H1 (cell line): ENCODE measurements at regions not wholly inside any gene's neighbourhood (a gene's known extent, or its start where the extent isn't known, plus 50 kb on each side); places are given as distances from the start of the nearest gene placed in this dataset.

Experiments
- CTCF ChIA-PET: fragments of 300-600 bp; sonication (Branson Sonifier 250); formaldehyde crosslinking; loops from one replicate; lab custom pipeline; 2021; ENCODE audit not compliant: partially characterized antibody; lab: Charles Lee
- POLR2A ChIA-PET: fragments of 300-600 bp; sonication (Branson Sonifier 250); formaldehyde crosslinking; loops from one replicate; lab custom pipeline; 2021; ENCODE audit warnings: inconsistent platforms; ENCODE audit not compliant: partially characterized antibody; lab: Charles Lee
- DNase-seq, 2 experiments: peaks; one replicate each; pipeline versions ENCODE4 v3.0.0 to v3.0.0-alpha.2; 2010 to 2022; ENCODE audit warnings: low spot score in 2 of 2, low read depth in 1 of 2, mixed read lengths in 1 of 2
- FAIRE-seq: peaks from 2 replicates; lab custom pipeline; 2011; peaks lifted over from hg19 to GRCh38; lab: Jason Lieb, UNC
- H2AFZ ChIP-seq: 2 replicates; pipeline ENCODE4 v1.8.1; 2012; ENCODE audit warnings: low read length, inconsistent platforms
- H2AK5ac ChIP-seq: 2 replicates; pipeline ENCODE4 v1.6.1; 2013; ENCODE audit warnings: low read depth, low read length
- H2BK120ac ChIP-seq: replicated peaks from 2 replicates; pipeline ENCODE3; 2013; ENCODE audit warnings: low read depth, low read length, inconsistent platforms
- H2BK12ac ChIP-seq: 2 replicates; pipeline ENCODE4 v1.6.1; 2013; ENCODE audit warnings: low read depth, low read length
- H2BK15ac ChIP-seq: 2 replicates; pipeline ENCODE4 v1.6.1; 2013; ENCODE audit warnings: low read length
- H2BK20ac ChIP-seq: 2 replicates; pipeline ENCODE4 v1.6.1; 2013; ENCODE audit warnings: low read length
- H2BK5ac ChIP-seq: 2 replicates; pipeline ENCODE4 v1.6.1; 2013; ENCODE audit warnings: low read depth, low read length
- H3K14ac ChIP-seq: 2 replicates; pipeline ENCODE4 v1.6.1; 2013; ENCODE audit warnings: inconsistent platforms; ENCODE audit not compliant: insufficient read length
- H3K18ac ChIP-seq: 2 replicates; pipeline ENCODE4 v1.6.1; 2013; ENCODE audit warnings: low read length; ENCODE audit errors: extremely low read depth
- H3K23ac ChIP-seq: 2 replicates; pipeline ENCODE4 v1.6.1; 2013; ENCODE audit warnings: inconsistent platforms; ENCODE audit not compliant: insufficient read length
- H3K23me2 ChIP-seq: 2 replicates; pipeline ENCODE4 v1.6.1; 2013; ENCODE audit warnings: low read depth, low read length
- H3K27ac ChIP-seq: 2 replicates; pipeline ENCODE4 v1.6.1; 2011; ENCODE audit warnings: low read depth, low read length, inconsistent platforms
- H3K27me3 ChIP-seq, 4 experiments: replicated peaks in 1 of 4; 1 replicate in 1 of 4; 2 replicates in 3 of 4; pipeline versions ENCODE4 v1.6.1 to v1.8.1; 2011 to 2013; ENCODE audit warnings: low read length in 3 of 4, mild to moderate bottlenecking in 3 of 4, inconsistent platforms in 2 of 4, mixed read lengths in 2 of 4, moderate library complexity in 1 of 4; ENCODE audit not compliant: control insufficient read depth in 3 of 4, insufficient read depth in 3 of 4; ENCODE audit errors: extremely low read depth in 1 of 4
- H3K36me3 ChIP-seq, 4 experiments: 2 replicates each; pipeline versions ENCODE4 v1.6.1 to v1.8.1; 2011 to 2013; ENCODE audit warnings: mild to moderate bottlenecking in 4 of 4, low read length in 3 of 4, moderate library complexity in 2 of 4, control low read depth in 1 of 4, inconsistent platforms in 1 of 4; ENCODE audit not compliant: insufficient read depth in 4 of 4, control insufficient read depth in 2 of 4
- H3K4ac ChIP-seq: replicated peaks from 2 replicates; pipeline ENCODE3; 2013; ENCODE audit warnings: low read length, low read depth, mixed read lengths, inconsistent platforms; ENCODE audit not compliant: insufficient read length
- H3K4me1 ChIP-seq, 4 experiments: replicated peaks in 1 of 4; 1 replicate in 1 of 4; 2 replicates in 3 of 4; pipeline versions ENCODE4 v1.6.1 to v1.8.1; 2011 to 2013; ENCODE audit warnings: low read length in 3 of 4, inconsistent platforms in 2 of 4, mixed read lengths in 1 of 4; ENCODE audit not compliant: insufficient read depth in 4 of 4, control insufficient read depth in 3 of 4
- H3K4me2 ChIP-seq, 2 experiments: 2 replicates each; pipeline versions ENCODE4 v1.6.1 to v1.8.1; 2011 to 2013; ENCODE audit warnings: low read depth in 2 of 2, low read length in 2 of 2, control low read depth in 1 of 2, inconsistent platforms in 1 of 2, mild to moderate bottlenecking in 1 of 2; ENCODE audit not compliant: insufficient read depth in 1 of 2
- H3K4me3 ChIP-seq, 4 experiments: fragments of 200-600, 300-600 bp in 1 of 4; sonication (generic), shearing (Covaris generic), sonication (Bioruptor Twin) in 1 of 4; 2 replicates each; pipeline versions ENCODE4 v1.5.1 to v1.8.1; 2011 to 2016; ENCODE audit warnings: low read length in 4 of 4, low read depth in 3 of 4, control low read depth in 2 of 4, inconsistent platforms in 2 of 4, mild to moderate bottlenecking in 2 of 4, mixed read lengths in 1 of 4, moderate library complexity in 1 of 4; ENCODE audit not compliant: insufficient read depth in 2 of 4; ENCODE audit errors: extremely low read depth in 1 of 4
- H3K56ac ChIP-seq: replicated peaks from 2 replicates; pipeline ENCODE3; 2013; ENCODE audit warnings: low read depth, mild to moderate bottlenecking, mixed read lengths, low read length, inconsistent platforms; ENCODE audit not compliant: insufficient read length
- H3K79me1 ChIP-seq: 2 replicates; pipeline ENCODE4 v1.6.1; 2013; ENCODE audit warnings: low read depth, low read length, control low read depth
- H3K79me2 ChIP-seq, 2 experiments: 2 replicates each; pipeline versions ENCODE4 v1.6.1 to v1.8.1; 2012 to 2013; ENCODE audit warnings: low read length in 2 of 2, mild to moderate bottlenecking in 2 of 2, inconsistent platforms in 1 of 2; ENCODE audit not compliant: insufficient read depth in 2 of 2, control insufficient read depth in 1 of 2
- H3K9ac ChIP-seq, 4 experiments: replicated peaks in 1 of 4; 1 replicate in 1 of 4; 2 replicates in 3 of 4; pipeline versions ENCODE4 v1.6.1 to v1.8.1; 2011 to 2013; ENCODE audit warnings: low read depth in 3 of 4, low read length in 3 of 4, control low read depth in 2 of 4, mild to moderate bottlenecking in 2 of 4, moderate library complexity in 2 of 4, inconsistent platforms in 1 of 4; ENCODE audit errors: extremely low read depth in 1 of 4
- H3K9me3 ChIP-seq, 2 experiments: 2 replicates each; pipeline versions ENCODE4 v1.6.1 to v1.8.1; 2012 to 2013; ENCODE audit warnings: mild to moderate bottlenecking in 2 of 2, moderate library complexity in 2 of 2, control low read depth in 1 of 2, inconsistent platforms in 1 of 2, low read depth in 1 of 2, low read length in 1 of 2, mixed read lengths in 1 of 2; ENCODE audit not compliant: insufficient read depth in 2 of 2
- H4K20me1 ChIP-seq, 2 experiments: replicated peaks in 1 of 2; 2 replicates each; pipeline versions ENCODE3 to v1.8.1; 2011 to 2013; ENCODE audit warnings: inconsistent platforms in 2 of 2, low read length in 2 of 2, mild to moderate bottlenecking in 1 of 2; ENCODE audit not compliant: insufficient read depth in 2 of 2, control insufficient read depth in 1 of 2
- H4K5ac ChIP-seq: 2 replicates; pipeline ENCODE4 v1.6.1; 2013; ENCODE audit warnings: low read length, low read depth, mixed read lengths, inconsistent platforms; ENCODE audit not compliant: insufficient read length
- H4K8ac ChIP-seq: 2 replicates; pipeline ENCODE4 v1.8.0; 2013; ENCODE audit warnings: mild to moderate bottlenecking, moderate library complexity, low read length, inconsistent platforms; ENCODE audit not compliant: insufficient read depth; ENCODE audit errors: extremely low read depth
- H4K91ac ChIP-seq: replicated peaks from 2 replicates; pipeline ENCODE3; 2013; ENCODE audit warnings: low read length, mixed read lengths, inconsistent platforms; ENCODE audit not compliant: insufficient read length
- WGBS, 2 experiments: shearing (Covaris generic) in 1 of 2; methylation state at CpG; one replicate each; pipeline versions ENCODE4 v1.1.6 to v1.1.7; 2013 to 2015; ENCODE audit warnings: low lambda C conversion rate in 2 of 2, mixed read lengths in 2 of 2, inconsistent platforms in 1 of 2, low coverage in 1 of 2, missing lambda C conversion rate in 1 of 2; ENCODE audit not compliant: insufficient replicate concordance in 2 of 2, insufficient coverage in 1 of 2, insufficient read length in 1 of 2; ENCODE audit errors: extremely low coverage in 1 of 2, missing lambda C conversion rate in 1 of 2; 5-methylcytosine and 5-hydroxymethylcytosine counted together
- TF ChIP-seq, protein P1 (sequence below): IDR thresholded peaks from 2 replicates; pipeline ENCODE4 v1.6.1; 2011; ENCODE audit warnings: low read length, improper control_type of control experiment
- TF ChIP-seq, protein P2 (sequence below): IDR thresholded peaks from 2 replicates; pipeline ENCODE4 v1.6.1; 2012; ENCODE audit warnings: inconsistent platforms

DNA sequence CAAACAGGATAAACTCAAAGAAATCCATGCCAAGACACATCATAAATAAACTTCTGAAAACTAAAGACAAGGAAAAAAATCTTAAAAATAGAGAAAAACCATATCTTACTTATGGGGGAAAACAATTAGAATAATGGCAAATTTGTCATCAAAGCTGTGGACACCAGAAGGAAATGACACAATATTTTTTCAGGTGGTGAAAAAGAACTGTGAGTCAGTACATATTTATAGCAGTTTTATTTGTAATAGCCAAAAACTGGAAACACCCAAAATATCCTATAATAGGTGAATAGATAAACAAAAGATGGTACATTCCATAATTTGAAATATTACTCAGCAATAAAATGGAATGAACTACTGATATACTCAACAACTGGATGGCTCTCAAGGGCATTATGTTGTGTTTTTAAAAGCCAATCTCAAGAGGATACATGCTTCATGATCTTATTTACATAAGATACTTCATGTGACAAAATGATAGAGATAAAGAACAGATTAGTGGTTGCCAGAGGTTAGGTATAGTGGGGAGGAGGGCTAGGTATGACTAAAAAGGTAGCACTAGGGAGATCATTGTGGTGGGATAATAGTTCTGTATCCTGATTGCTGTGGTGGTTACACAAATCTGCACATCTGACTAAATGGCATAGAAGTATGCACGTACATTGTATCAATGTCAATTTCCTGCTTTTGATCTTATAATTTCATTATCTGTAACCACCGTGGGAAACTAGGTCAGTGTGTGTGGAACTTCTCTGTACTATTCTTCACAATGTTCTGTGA lies 191.9 kb downstream of the PPP1R2C start:
- no peak overlapping the region for H3K18ac ChIP-seq
- H2BK20ac ChIP-seq = no peak overlapping the region
- H3K4me1 ChIP-seq = no peaks in the 10 kb centered on the region
- no peak overlapping the region for H4K5ac ChIP-seq
- DNase-seq (no peak), FAIRE-seq (no peak)
- H4K20me1 ChIP-seq = no peaks in the 10 kb centered on the region
- no peak overlapping the region for H3K23ac ChIP-seq
- no peak overlapping the region for H3K27ac ChIP-seq
- no peak overlapping the region for H3K14ac ChIP-seq
- no peak overlapping the region for H3K4me3 ChIP-seq
- no peak overlapping the region for H3K56ac ChIP-seq
- H2AK5ac ChIP-seq = no peak overlapping the region
- WGBS, 2 experiments = 87% methylated on average over 2 of the region's 2 CpGs; no CpG with 5 or more reads in 1 of the 2 experiments
- no peaks in the 10 kb centered on the region for H3K23me2 ChIP-seq
- H2AFZ ChIP-seq = no peak overlapping the region
- ChIA-PET POLR2A (no interaction called here), CTCF (no interaction called here)
- no peak overlapping the region for H3K4me2 ChIP-seq
- peaks cover 0 to 7% of the 10 kb centered on the region in 2 experiments; a peak in 1 of 4 replicates for H3K9me3 ChIP-seq
- H3K9ac ChIP-seq = no peak overlapping the region
- H4K8ac ChIP-seq = no peak overlapping the region
- no peaks in the 10 kb centered on the region for H3K27me3 ChIP-seq
- H3K79me2 ChIP-seq = no peaks in the 10 kb centered on the region
- no peak overlapping the region for H2BK15ac ChIP-seq
- H3K4ac ChIP-seq = no peak overlapping the region
- no peak overlapping the region for H4K91ac ChIP-seq
- no peak overlapping the region for H2BK5ac ChIP-seq
- peaks cover 0 to 2% (median 0%) of the 10 kb centered on the region in 4 experiments; a peak in 1 of 8 replicates for H3K36me3 ChIP-seq
- TF ChIP-seq, protein P1, sequence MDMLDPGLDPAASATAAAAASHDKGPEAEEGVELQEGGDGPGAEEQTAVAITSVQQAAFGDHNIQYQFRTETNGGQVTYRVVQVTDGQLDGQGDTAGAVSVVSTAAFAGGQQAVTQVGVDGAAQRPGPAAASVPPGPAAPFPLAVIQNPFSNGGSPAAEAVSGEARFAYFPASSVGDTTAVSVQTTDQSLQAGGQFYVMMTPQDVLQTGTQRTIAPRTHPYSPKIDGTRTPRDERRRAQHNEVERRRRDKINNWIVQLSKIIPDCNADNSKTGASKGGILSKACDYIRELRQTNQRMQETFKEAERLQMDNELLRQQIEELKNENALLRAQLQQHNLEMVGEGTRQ = no peak
- TF ChIP-seq, protein P2, sequence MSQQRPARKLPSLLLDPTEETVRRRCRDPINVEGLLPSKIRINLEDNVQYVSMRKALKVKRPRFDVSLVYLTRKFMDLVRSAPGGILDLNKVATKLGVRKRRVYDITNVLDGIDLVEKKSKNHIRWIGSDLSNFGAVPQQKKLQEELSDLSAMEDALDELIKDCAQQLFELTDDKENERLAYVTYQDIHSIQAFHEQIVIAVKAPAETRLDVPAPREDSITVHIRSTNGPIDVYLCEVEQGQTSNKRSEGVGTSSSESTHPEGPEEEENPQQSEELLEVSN = no peak
- no peaks in the 10 kb centered on the region for H3K79me1 ChIP-seq
- no peak overlapping the region for H2BK120ac ChIP-seq
- H2BK12ac ChIP-seq = no peak overlapping the region
